ENCODE measurements at regions not wholly inside any gene's neighbourhood (a gene's known extent, or its start where the extent isn't known, plus 50 kb on each side); places are given as distances from the start of the nearest gene placed in this dataset.

DNA sequence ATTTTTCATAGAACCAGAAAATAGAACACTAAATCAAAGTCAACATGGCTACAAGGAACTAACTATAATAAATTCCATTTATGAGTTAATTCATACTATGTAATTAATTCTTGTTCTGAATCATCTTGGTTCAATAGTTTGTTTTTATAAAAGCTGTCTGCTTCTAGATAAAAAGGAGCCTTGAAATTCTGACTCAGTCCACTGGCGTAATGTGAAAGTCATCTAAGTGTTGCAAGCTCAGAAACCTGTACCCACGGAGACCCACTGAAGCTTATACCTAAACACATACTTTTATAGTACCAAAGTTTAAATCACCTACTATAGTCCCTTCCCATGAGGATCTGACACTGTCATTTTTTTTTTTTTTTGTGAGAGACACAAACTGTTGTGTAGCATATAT, 489.4 kb downstream of the SEMA3D start:
- intact Hi-C loops (cut with DNase I) = no loop called here
- no peaks in the 10 kb centered on the region for H3K4me1 ChIP-seq (ENCODE audit: control insufficient read depth in 2 of 3, insufficient read depth in 2 of 3, low read depth in 1 of 3, low read length in 3 of 3)
- no peak overlapping the region for H3K27ac ChIP-seq (ENCODE audit: low read depth in 2 of 2, low read length in 2 of 2)
- no peak overlapping the region for H3K9ac ChIP-seq (ENCODE audit: low read length in 3 of 3)
- FAIRE-seq = no peak
- H3K36me3 ChIP-seq (ENCODE audit: control insufficient read depth in 2 of 3, insufficient read depth in 3 of 3, low read length in 3 of 3) = no peaks in the 10 kb centered on the region
- no peaks in the 10 kb centered on the region for H3K27me3 ChIP-seq (ENCODE audit: control insufficient read depth, insufficient read depth, low read length)
- no peaks in the 10 kb centered on the region for H3K9me3 ChIP-seq (ENCODE audit: control insufficient read depth in 2 of 3, insufficient read depth in 1 of 3, low read length in 3 of 3)
- no peak overlapping the region for H3K4me3 ChIP-seq (ENCODE audit: low read length in 3 of 3)
- no peak for DNase-seq
- TF ChIP-seq, protein P1, sequence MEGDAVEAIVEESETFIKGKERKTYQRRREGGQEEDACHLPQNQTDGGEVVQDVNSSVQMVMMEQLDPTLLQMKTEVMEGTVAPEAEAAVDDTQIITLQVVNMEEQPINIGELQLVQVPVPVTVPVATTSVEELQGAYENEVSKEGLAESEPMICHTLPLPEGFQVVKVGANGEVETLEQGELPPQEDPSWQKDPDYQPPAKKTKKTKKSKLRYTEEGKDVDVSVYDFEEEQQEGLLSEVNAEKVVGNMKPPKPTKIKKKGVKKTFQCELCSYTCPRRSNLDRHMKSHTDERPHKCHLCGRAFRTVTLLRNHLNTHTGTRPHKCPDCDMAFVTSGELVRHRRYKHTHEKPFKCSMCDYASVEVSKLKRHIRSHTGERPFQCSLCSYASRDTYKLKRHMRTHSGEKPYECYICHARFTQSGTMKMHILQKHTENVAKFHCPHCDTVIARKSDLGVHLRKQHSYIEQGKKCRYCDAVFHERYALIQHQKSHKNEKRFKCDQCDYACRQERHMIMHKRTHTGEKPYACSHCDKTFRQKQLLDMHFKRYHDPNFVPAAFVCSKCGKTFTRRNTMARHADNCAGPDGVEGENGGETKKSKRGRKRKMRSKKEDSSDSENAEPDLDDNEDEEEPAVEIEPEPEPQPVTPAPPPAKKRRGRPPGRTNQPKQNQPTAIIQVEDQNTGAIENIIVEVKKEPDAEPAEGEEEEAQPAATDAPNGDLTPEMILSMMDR (IDR thresholded peaks at IDR 0.05; ENCODE audit: borderline replicate concordance, extremely low read depth, insufficient read depth) = no peak

DNA sequence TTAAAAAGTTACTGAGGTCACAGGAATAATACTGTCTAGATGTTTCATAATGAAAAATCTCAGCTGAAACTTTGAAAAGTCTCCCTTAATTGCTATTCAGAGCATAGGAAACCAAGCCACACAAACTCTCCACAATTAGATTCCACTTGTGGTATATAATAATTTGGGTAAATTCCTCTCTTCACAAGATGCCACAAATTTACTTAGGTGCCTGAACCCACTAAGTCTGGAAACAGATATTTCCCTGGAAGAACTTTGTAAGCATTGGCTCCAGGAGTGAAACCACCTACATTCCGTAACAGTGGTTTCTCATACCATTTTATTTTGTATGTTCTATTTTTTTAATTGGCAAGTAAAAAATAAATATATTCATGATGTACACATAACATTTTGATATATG, 493.4 kb downstream of the SEMA3D start:
- FAIRE-seq (no peak), DNase-seq (no peak)
- Histone ChIP-seq H3K36me3 (ENCODE audit: control insufficient read depth in 2 of 3, insufficient read depth in 3 of 3, low read length in 3 of 3) (no peaks in the 10 kb centered on the region), H3K27ac (ENCODE audit: low read depth in 2 of 2, low read length in 2 of 2) (no peak overlapping the region), H3K4me3 (ENCODE audit: low read length in 3 of 3) (no peak overlapping the region), H3K27me3 (ENCODE audit: control insufficient read depth, insufficient read depth, low read length) (no peaks in the 10 kb centered on the region), H3K9ac (ENCODE audit: low read length in 3 of 3) (no peak overlapping the region), H3K4me1 (ENCODE audit: control insufficient read depth in 2 of 3, insufficient read depth in 2 of 3, low read depth in 1 of 3, low read length in 3 of 3) (no peaks in the 10 kb centered on the region), H3K9me3 (ENCODE audit: control insufficient read depth in 2 of 3, insufficient read depth in 1 of 3, low read length in 3 of 3) (no peaks in the 10 kb centered on the region)
- TF ChIP-seq, protein P1 (IDR thresholded peaks at IDR 0.05; ENCODE audit: borderline replicate concordance, extremely low read depth, insufficient read depth) = no peak
- intact Hi-C loops (cut with DNase I) = no loop called here

DNA sequence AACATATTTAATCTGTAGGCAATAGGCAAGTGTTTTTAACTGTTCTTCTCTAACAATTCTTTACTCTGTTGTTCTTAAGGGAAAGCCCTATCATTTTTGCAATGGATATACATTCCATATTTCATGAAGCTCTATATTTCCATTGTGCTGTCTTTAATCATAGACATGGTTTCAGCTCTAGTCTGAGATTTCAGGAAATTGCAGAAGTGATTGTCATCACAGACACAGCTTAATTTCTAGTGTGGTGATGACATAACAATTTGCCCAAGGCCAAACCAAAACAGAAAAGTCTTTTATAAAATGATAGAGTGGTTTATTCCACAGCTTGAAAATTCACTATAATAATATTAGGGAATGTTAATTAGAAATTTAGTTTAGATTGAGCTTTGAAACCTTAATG, 494.1 kb upstream of the SEMA3A start:
- intact Hi-C loops (cut with DNase I) = no loop called here
- Histone ChIP-seq H3K4me1 (ENCODE audit: control insufficient read depth in 2 of 3, insufficient read depth in 2 of 3, low read depth in 1 of 3, low read length in 3 of 3) (no peaks in the 10 kb centered on the region), H3K9ac (ENCODE audit: low read length in 3 of 3) (no peak overlapping the region), H3K9me3 (ENCODE audit: control insufficient read depth in 2 of 3, insufficient read depth in 1 of 3, low read length in 3 of 3) (no peaks in the 10 kb centered on the region), H3K36me3 (ENCODE audit: control insufficient read depth in 2 of 3, insufficient read depth in 3 of 3, low read length in 3 of 3) (no peaks in the 10 kb centered on the region), H3K27me3 (ENCODE audit: control insufficient read depth, insufficient read depth, low read length) (no peaks in the 10 kb centered on the region), H3K4me3 (ENCODE audit: low read length in 3 of 3) (no peak overlapping the region), H3K27ac (ENCODE audit: low read depth in 2 of 2, low read length in 2 of 2) (no peak overlapping the region)
- no peak for FAIRE-seq
- TF ChIP-seq, protein P1 (IDR thresholded peaks at IDR 0.05; ENCODE audit: borderline replicate concordance, extremely low read depth, insufficient read depth) = no peak
- DNase-seq = no peak

DNA sequence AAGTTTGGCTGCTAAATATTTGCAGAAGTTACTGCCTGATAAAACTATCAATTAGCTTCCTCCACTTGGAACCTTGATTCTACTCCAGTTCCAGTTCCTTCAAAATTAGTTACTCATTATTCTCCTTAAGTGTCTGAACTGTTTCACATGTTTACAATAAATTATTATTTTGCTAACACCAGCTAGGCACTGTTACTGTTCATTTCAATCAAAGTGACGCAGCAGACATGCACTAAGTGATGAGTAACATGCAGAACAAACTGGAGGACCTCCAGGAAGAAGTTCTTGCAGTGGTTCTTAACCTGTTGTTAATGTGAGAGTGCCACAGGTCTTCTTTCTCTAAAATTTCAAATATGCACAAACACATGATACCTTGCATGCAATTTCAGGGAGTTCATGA, 491.8 kb upstream of the SEMA3A start:
- TF ChIP-seq, protein P1 (IDR thresholded peaks at IDR 0.05; ENCODE audit: borderline replicate concordance, extremely low read depth, insufficient read depth) = no peak
- no peaks in the 10 kb centered on the region for H3K4me1 ChIP-seq (ENCODE audit: control insufficient read depth in 2 of 3, insufficient read depth in 2 of 3, low read depth in 1 of 3, low read length in 3 of 3)
- no peaks in the 10 kb centered on the region for H3K9me3 ChIP-seq (ENCODE audit: control insufficient read depth in 2 of 3, insufficient read depth in 1 of 3, low read length in 3 of 3)
- no peak overlapping the region for H3K9ac ChIP-seq (ENCODE audit: low read length in 3 of 3)
- H3K27ac ChIP-seq (ENCODE audit: low read depth in 2 of 2, low read length in 2 of 2) = no peak overlapping the region
- no peak overlapping the region for H3K4me3 ChIP-seq (ENCODE audit: low read length in 3 of 3)
- H3K36me3 ChIP-seq (ENCODE audit: control insufficient read depth in 2 of 3, insufficient read depth in 3 of 3, low read length in 3 of 3) = no peaks in the 10 kb centered on the region
- H3K27me3 ChIP-seq (ENCODE audit: control insufficient read depth, insufficient read depth, low read length) = no peaks in the 10 kb centered on the region
- FAIRE-seq = no peak
- intact Hi-C loops (cut with DNase I) = no loop called here
- DNase-seq = no peak

Data from kidney (tissue), 13 donors.